HEK293 (cell line): ENCODE measurements at regions not wholly inside any gene's neighbourhood (a gene's known extent, or its start where the extent isn't known, plus 50 kb on each side); places are given as distances from the start of the nearest gene placed in this dataset.

Experiments used
- CTCF ChIA-PET: fragments of 350-600 bp; formaldehyde crosslinking; extraction: SDS; loops from one replicate; lab custom pipeline; 2021; ENCODE audit warnings: antibody characterized with exemption; lab: Yijun Ruan, JAX
- POLR2A ChIA-PET: fragments of 300-600 bp; formaldehyde crosslinking; extraction: SDS; loops from one replicate; lab custom pipeline; 2020; ENCODE audit warnings: antibody characterized with exemption, inconsistent platforms; lab: Yijun Ruan, JAX
- H3K27ac ChIP-seq: fragments of 200-500 bp; sonication (Bioruptor generic); 2 replicates; pipeline ENCODE4 v1.5.1; 2014; ENCODE audit warnings: low read depth, low read length, control low read depth, inconsistent platforms; ENCODE audit errors: extremely low read depth
- H3K36me3 ChIP-seq, 2 experiments: fragments of 200-500 bp in 1 of 2; sonication (Bioruptor generic) in 1 of 2; 1 replicate in 1 of 2; 2 replicates in 1 of 2; pipeline ENCODE4 v1.5.1; 2014 to 2017; ENCODE audit warnings: inconsistent platforms in 2 of 2, low read length in 2 of 2; ENCODE audit not compliant: control insufficient read depth in 2 of 2, insufficient read depth in 1 of 2
- H3K4me1 ChIP-seq: fragments of 200-500 bp; sonication (Bioruptor generic); 2 replicates; pipeline ENCODE4 v1.5.1; 2014; ENCODE audit warnings: mild to moderate bottlenecking, low read length, inconsistent platforms; ENCODE audit not compliant: control insufficient read depth, insufficient read depth
- H3K4me3 ChIP-seq: 2 replicates; pipeline ENCODE4 v1.5.1; 2011; ENCODE audit warnings: low read depth, mild to moderate bottlenecking, control low read depth, low read length, moderate library complexity
- H3K9me3 ChIP-seq: fragments of 200-500 bp; sonication (Bioruptor generic); 2 replicates; pipeline ENCODE4 v1.5.1; 2014; ENCODE audit warnings: low read depth, low read length, inconsistent platforms; ENCODE audit not compliant: control insufficient read depth, insufficient read depth
- IKZF3 ChIP-seq: fragments of 450-650 bp; IDR thresholded peaks from 2 replicates; pipeline ENCODE4 v1.5.0; 2018; ENCODE audit warnings: missing biosample characterization, mild to moderate bottlenecking, missing genetic modification characterization, moderate library complexity
- OSR2 ChIP-seq: fragments of 450-650 bp; formaldehyde crosslinking; IDR thresholded peaks from 2 replicates; pipeline ENCODE4 v1.5.1; 2016; ENCODE audit warnings: missing biosample characterization, missing genetic modification characterization
- PRDM2 ChIP-seq: fragments of 450-650 bp; formaldehyde crosslinking; IDR thresholded peaks from 2 replicates; pipeline ENCODE4 v1.5.1; 2016; ENCODE audit warnings: missing biosample characterization, missing genetic modification characterization, borderline replicate concordance
- SETDB1 ChIP-seq: IDR thresholded peaks from one replicate; pipeline ENCODE4 v1.6.1; 2017; ENCODE audit warnings: mild to moderate bottlenecking, low read length, moderate library complexity, mixed read lengths; ENCODE audit not compliant: insufficient read length
- TCF7L2 ChIP-seq: IDR thresholded peaks from 2 replicates; pipeline ENCODE4 v1.6.1; 2011; ENCODE audit warnings: low read depth, mild to moderate bottlenecking, inconsistent platforms, low read length, moderate library complexity, borderline replicate concordance
- ZEB2 ChIP-seq: fragments of 450-650 bp; formaldehyde crosslinking; IDR thresholded peaks from 2 replicates; pipeline ENCODE4 v1.5.1; 2016; ENCODE audit warnings: missing biosample characterization, missing genetic modification characterization
- ZFP37 ChIP-seq: fragments of 450-650 bp; formaldehyde crosslinking; IDR thresholded peaks from 2 replicates; pipeline ENCODE4 v1.5.1; 2016; ENCODE audit warnings: missing biosample characterization, missing genetic modification characterization
- ZFP41 ChIP-seq: fragments of 450-650 bp; formaldehyde crosslinking; IDR thresholded peaks from 2 replicates; pipeline ENCODE4 v1.5.1; 2016; ENCODE audit warnings: missing biosample characterization, missing genetic modification characterization, borderline replicate concordance
- ZNF24 ChIP-seq: fragments of 450-650 bp; formaldehyde crosslinking; IDR thresholded peaks from 2 replicates; pipeline ENCODE4 v1.5.1; 2016; ENCODE audit warnings: missing biosample characterization, missing genetic modification characterization
- ZNF366 ChIP-seq: fragments of 450-650 bp; formaldehyde crosslinking; conservative IDR thresholded peaks from 2 replicates; pipeline ENCODE4 v1.5.1; 2016; ENCODE audit warnings: missing biosample characterization, missing genetic modification characterization
- ZNF580 ChIP-seq: fragments of 450-650 bp; formaldehyde crosslinking; IDR thresholded peaks from 2 replicates; pipeline ENCODE4 v1.5.1; 2016; ENCODE audit warnings: missing biosample characterization, missing genetic modification characterization
- ZNF596 ChIP-seq: fragments of 450-650 bp; IDR thresholded peaks from 2 replicates; pipeline ENCODE4 v1.5.0; 2018; ENCODE audit warnings: missing biosample characterization, mild to moderate bottlenecking, missing genetic modification characterization, moderate library complexity
- ZNF658 ChIP-seq: fragments of 450-650 bp; formaldehyde crosslinking; IDR thresholded peaks from 2 replicates; pipeline ENCODE4; 2016; ENCODE audit warnings: missing biosample characterization, missing genetic modification characterization
- ZNF704 ChIP-seq: fragments of 450-650 bp; formaldehyde crosslinking; IDR thresholded peaks from 2 replicates; pipeline ENCODE4 v1.5.1; 2016; ENCODE audit warnings: missing biosample characterization, missing genetic modification characterization
- ZNF707 ChIP-seq: fragments of 450-650 bp; formaldehyde crosslinking; IDR thresholded peaks from 2 replicates; pipeline ENCODE4 v1.5.1; 2016; ENCODE audit warnings: missing biosample characterization, missing genetic modification characterization
- ZSCAN30 ChIP-seq: fragments of 450-650 bp; IDR thresholded peaks from 2 replicates; pipeline ENCODE4 v1.5.1; 2018; ENCODE audit warnings: missing biosample characterization, mild to moderate bottlenecking, missing genetic modification characterization, moderate library complexity
- ZXDB ChIP-seq: fragments of 450-650 bp; formaldehyde crosslinking; IDR thresholded peaks from 2 replicates; pipeline ENCODE4 v1.5.1; 2016; ENCODE audit warnings: missing biosample characterization, missing genetic modification characterization

GRCh38 chr4:123043793-123044425 is 121.5 kb upstream of the NUDT6 start:
- no peaks in the 10 kb centered on the region for H3K4me1 ChIP-seq
- CTCF ChIA-PET, result interaction anchor here (0.6 kb wide), 1 partner anchor 1043 kb away, joined by 3 read pairs; no protein-coding TSS in a partner anchor
- no peak overlapping the region for H3K27ac ChIP-seq
- no peaks in the 10 kb centered on the region for H3K9me3 ChIP-seq
- POLR2A ChIA-PET, result no interaction called here
- TF ChIP-seq ZNF24, result no peak
- TF ChIP-seq, all 188 proteins: peak for 0
- Histone ChIP-seq H3K4me3 (no peak overlapping the region), H3K36me3 (no peaks in the 10 kb centered on the region)

- no peaks in the 10 kb centered on the region for H3K36me3 ChIP-seq
- CTCF ChIA-PET, result no interaction called here
- no peaks in the 10 kb centered on the region for H3K4me1 ChIP-seq
- H3K4me3 ChIP-seq, result no peak overlapping the region
- POLR2A ChIA-PET, result interaction anchor here (0.6 to 0.7 kb wide), 2 partner anchors 12 to 596 kb away, joined by 3 to 4 read pairs; no protein-coding TSS in a partner anchor
- no peak overlapping the region for H3K27ac ChIP-seq
- no peak for TF ChIP-seq ZFP37 (tag by site-specific recombination)
- TF ChIP-seq, all 188 proteins: peak for 0
- no peaks in the 10 kb centered on the region for H3K9me3 ChIP-seq
Measured at GRCh38 chr4:123046096-123046495, 123.7 kb upstream of the NUDT6 start.

- POLR2A ChIA-PET, result no interaction called here
- no peak overlapping the region for H3K4me3 ChIP-seq
- no peaks in the 10 kb centered on the region for H3K36me3 ChIP-seq
- no peaks in the 10 kb centered on the region for H3K4me1 ChIP-seq
- H3K27ac ChIP-seq, result no peak overlapping the region
- no peak for TF ChIP-seq ZNF658 (tag by site-specific recombination)
- TF ChIP-seq ZNF596 (tag by site-specific recombination), result no peak
- TF ChIP-seq TCF7L2, result no peak
- no peak for TF ChIP-seq ZEB2 (tag by site-specific recombination)
- TF ChIP-seq, all 188 proteins: peak for 0
- CTCF ChIA-PET, result no interaction called here
- no peaks in the 10 kb centered on the region for H3K9me3 ChIP-seq
Measured at GRCh38 chr4:123050018-123050417, 127.6 kb upstream of the NUDT6 start.

- Histone ChIP-seq H3K4me3 (no peak overlapping the region), H3K4me1 (no peaks in the 10 kb centered on the region), H3K9me3 (no peaks in the 10 kb centered on the region), H3K36me3 (no peaks in the 10 kb centered on the region), H3K27ac (no peak overlapping the region)
- CTCF ChIA-PET, result no interaction called here
- no peak for TF ChIP-seq ZXDB (tag by site-specific recombination)
- TF ChIP-seq SETDB1, result peak; percentile 47
- POLR2A ChIA-PET, result no interaction called here
Measured at GRCh38 chr4:123052007-123052406, 129.6 kb upstream of the NUDT6 start.

GRCh38 chr4:123055943-123056342 is 133.5 kb upstream of the NUDT6 start:
- no peaks in the 10 kb centered on the region for H3K36me3 ChIP-seq
- no peak overlapping the region for H3K4me3 ChIP-seq
- H3K27ac ChIP-seq, result no peak overlapping the region
- no peaks in the 10 kb centered on the region for H3K4me1 ChIP-seq
- POLR2A ChIA-PET, result no interaction called here
- H3K9me3 ChIP-seq, result no peaks in the 10 kb centered on the region
- CTCF ChIA-PET, result no interaction called here
- TF ChIP-seq PRDM2 (tag by site-specific recombination), result no peak
- TF ChIP-seq ZFP41, result no peak
- TF ChIP-seq ZNF366 (tag by site-specific recombination), result no peak
- TF ChIP-seq ZNF704 (tag by site-specific recombination), result no peak
- no peak for TF ChIP-seq ZSCAN30 (tag by site-specific recombination)
- no peak for TF ChIP-seq ZNF580 (tag by site-specific recombination)
- TF ChIP-seq ZNF707, result no peak
- no peak for TF ChIP-seq OSR2 (tag by site-specific recombination)
- no peak for TF ChIP-seq IKZF3 (tag by site-specific recombination)
